DND-41 (cell line): ENCODE measurements at regions not wholly inside any gene's neighbourhood (a gene's known extent, or its start where the extent isn't known, plus 50 kb on each side); places are given as distances from the start of the nearest gene placed in this dataset.

Experiments used
- ATAC-seq: fragments of 200-7000 bp; cut with Tn5 transposase; 3 replicates; pipeline ENCODE4 v1.9.1; 2021; ENCODE audit warnings: low read depth; ENCODE audit not compliant: insufficient read depth
- DNase-seq: peaks from one replicate; pipeline ENCODE4 v3.0.0-alpha.2; 2020
- H2AFZ ChIP-seq: 2 replicates; pipeline ENCODE4 v1.6.0; 2012; ENCODE audit warnings: low read depth, low read length
- H3K27ac ChIP-seq: 2 replicates; pipeline ENCODE4 v1.5.1; 2012; ENCODE audit warnings: low read length, inconsistent platforms
- H3K27me3 ChIP-seq: fragments of 200-600 bp; sonication (generic); 2 replicates; pipeline ENCODE4 v1.6.0; 2012; ENCODE audit warnings: low read length, mild to moderate bottlenecking, inconsistent platforms; ENCODE audit not compliant: insufficient read depth, poor library complexity
- H3K36me3 ChIP-seq: 2 replicates; pipeline ENCODE4 v1.5.1; 2012; ENCODE audit warnings: low read length, inconsistent platforms; ENCODE audit not compliant: insufficient read depth
- H3K4me1 ChIP-seq: 2 replicates; pipeline ENCODE4 v1.5.1; 2012; ENCODE audit warnings: mild to moderate bottlenecking, low read length; ENCODE audit not compliant: insufficient read depth
- H3K4me2 ChIP-seq: 2 replicates; pipeline ENCODE4 v1.6.0; 2012; ENCODE audit warnings: mild to moderate bottlenecking, moderate library complexity, low read length, inconsistent platforms; ENCODE audit not compliant: insufficient read depth
- H3K4me3 ChIP-seq, 2 experiments: fragments of 200-600 bp in 1 of 2; shearing (Covaris generic) in 1 of 2; 2 replicates each; pipeline ENCODE4 v1.5.1; 2012 to 2016; ENCODE audit warnings: inconsistent platforms in 2 of 2, low read length in 2 of 2, mild to moderate bottlenecking in 2 of 2, low read depth in 1 of 2, moderate library complexity in 1 of 2
- H3K79me2 ChIP-seq: 2 replicates; pipeline ENCODE4 v1.6.0; 2012; ENCODE audit warnings: low read length, inconsistent platforms; ENCODE audit not compliant: insufficient read depth
- H3K9ac ChIP-seq: 2 replicates; pipeline ENCODE4 v1.6.0; 2012; ENCODE audit warnings: low read depth, mild to moderate bottlenecking, inconsistent platforms, low read length, moderate library complexity
- H3K9me3 ChIP-seq: 2 replicates; pipeline ENCODE4 v1.5.1; 2012; ENCODE audit warnings: low read length, moderate library complexity, mild to moderate bottlenecking, inconsistent platforms; ENCODE audit not compliant: insufficient read depth, severe bottlenecking
- H4K20me1 ChIP-seq: 2 replicates; pipeline ENCODE4 v1.6.0; 2012; ENCODE audit warnings: low read length; ENCODE audit not compliant: insufficient read depth
- CTCF ChIP-seq: IDR thresholded peaks from 2 replicates; pipeline ENCODE4 v1.5.1; 2012; ENCODE audit warnings: borderline replicate concordance, low read length, moderate library complexity, mild to moderate bottlenecking; ENCODE audit not compliant: poor library complexity, severe bottlenecking; ENCODE audit errors: extremely low read depth
- EZH2 ChIP-seq: IDR thresholded peaks from 3 replicates; pipeline ENCODE4 v1.6.1; 2012; ENCODE audit warnings: borderline replicate concordance, low read depth, mild to moderate bottlenecking, moderate library complexity, low read length, inconsistent platforms; ENCODE audit not compliant: severe bottlenecking

- peaks cover 5% of the 10 kb centered on the region for H3K27me3 ChIP-seq
- ATAC-seq, result no peak
Measured at GRCh38 chr5:113900816-113901215, 387.3 kb downstream of the YTHDC2 start.

GRCh38 chr5:113901718-113902117 lies 388.2 kb downstream of the YTHDC2 start:
- TF ChIP-seq CTCF (no peak), EZH2 (no peak)
- H4K20me1 ChIP-seq, result no peaks in the 10 kb centered on the region
- H3K4me3 ChIP-seq, result no peak overlapping the region
- H3K27ac ChIP-seq, result no peak overlapping the region
- H3K27me3 ChIP-seq, result peaks cover 5% of the 10 kb centered on the region
- no peaks in the 10 kb centered on the region for H3K9me3 ChIP-seq
- H2AFZ ChIP-seq, result no peak overlapping the region
- no peaks in the 10 kb centered on the region for H3K36me3 ChIP-seq
- no peaks in the 10 kb centered on the region for H3K4me1 ChIP-seq
- ATAC-seq, result no peak
- no peak overlapping the region for H3K9ac ChIP-seq
- H3K4me2 ChIP-seq, result no peak overlapping the region
- DNase-seq, result no peak
- H3K79me2 ChIP-seq, result no peaks in the 10 kb centered on the region

More at GRCh38 chr5:113900816-113901215, 387.3 kb downstream of the YTHDC2 start:
- no peak for DNase-seq
- TF ChIP-seq CTCF, result no peak
- Histone ChIP-seq H4K20me1 (no peaks in the 10 kb centered on the region), H3K4me3 (no peak overlapping the region), H3K27ac (no peak overlapping the region), H3K4me1 (no peaks in the 10 kb centered on the region), H3K4me2 (no peak overlapping the region), H3K36me3 (no peaks in the 10 kb centered on the region), H2AFZ (no peak overlapping the region), H3K79me2 (no peaks in the 10 kb centered on the region), H3K9ac (no peak overlapping the region), H3K9me3 (no peaks in the 10 kb centered on the region)

- H3K9me3 ChIP-seq, result no peaks in the 10 kb centered on the region
Measured at GRCh38 chr5:113902917-113903660, 389.6 kb downstream of the YTHDC2 start.

More at GRCh38 chr5:113902917-113903660, 389.6 kb downstream of the YTHDC2 start:
- no peak for ATAC-seq
- no peak for DNase-seq
- no peak overlapping the region for H2AFZ ChIP-seq
- no peak overlapping the region for H3K4me2 ChIP-seq
- TF ChIP-seq EZH2, result no peak
- no peak for TF ChIP-seq CTCF
- H3K36me3 ChIP-seq, result no peaks in the 10 kb centered on the region
- H3K4me3 ChIP-seq, result no peak overlapping the region
- no peaks in the 10 kb centered on the region for H4K20me1 ChIP-seq
- no peaks in the 10 kb centered on the region for H3K4me1 ChIP-seq
- peaks cover 5% of the 10 kb centered on the region for H3K27me3 ChIP-seq
- no peaks in the 10 kb centered on the region for H3K79me2 ChIP-seq
- no peak overlapping the region for H3K27ac ChIP-seq
- H3K9ac ChIP-seq, result no peak overlapping the region
